Activated CD8-positive, alpha-beta memory T cell treated with anti-CD3 and anti-CD28 coated beads for 1 hour (primary cell): ENCODE measurements at regions not wholly inside any gene's neighbourhood (a gene's known extent, or its start where the extent isn't known, plus 50 kb on each side); places are given as distances from the start of the nearest gene placed in this dataset.
"Not testable (repeated sequence)": the region's sequence is repeated elsewhere in the genome, so short reads cannot be mapped to it uniquely, and the experiment has no call there.

Experiments
- DNase-seq, 2 donors: peaks; one replicate each; pipeline ENCODE4 v3.0.0-alpha.2; 2020; ENCODE audit warnings: low read depth in 1 of 2; ENCODE audit errors: extremely low read depth in 1 of 2

- DNase-seq: no peak
Measured at GRCh38 chr17:33871720-33872540, 383.2 kb upstream of the CCL2 start.

- no peak for DNase-seq
Measured at GRCh38 chr17:33873201-33873617, 381.9 kb upstream of the CCL2 start.

- DNase-seq: no peak
Measured at GRCh38 chr17:33874617-33875060, 380.4 kb upstream of the CCL2 start.

GRCh38 chr17:33875973-33876372, 379.1 kb upstream of the CCL2 start:
- DNase-seq: no peak

- not testable (repeated sequence) for DNase-seq
Measured at GRCh38 chr17:33882273-33882672, 372.8 kb upstream of the CCL2 start.

- not testable (repeated sequence) for DNase-seq
Measured at GRCh38 chr17:33882677-33883076, 372.4 kb upstream of the CCL2 start.

GRCh38 chr17:33888455-33888854, 366.6 kb upstream of the CCL2 start:
- no peak for DNase-seq

GRCh38 chr17:33889040-33889439, 366.0 kb upstream of the CCL2 start:
- DNase-seq: no peak

GRCh38 chr17:33889766-33890165, 365.3 kb upstream of the CCL2 start:
- no peak for DNase-seq

GRCh38 chr17:33892717-33893591, 362.1 kb upstream of the CCL2 start:
- DNase-seq: no peak

GRCh38 chr17:33895491-33895890, 359.6 kb upstream of the CCL2 start:
- DNase-seq: no peak

- no peak for DNase-seq
Measured at GRCh38 chr17:33896263-33896662, 358.8 kb upstream of the CCL2 start.

GRCh38 chr17:33901085-33901484, 354.0 kb upstream of the CCL2 start:
- DNase-seq: no peak

GRCh38 chr17:33902901-33903449, 352.1 kb upstream of the CCL2 start:
- no peak for DNase-seq

- no peak for DNase-seq
Measured at GRCh38 chr17:33904476-33904875, 350.6 kb upstream of the CCL2 start.

- DNase-seq: no peak
Measured at GRCh38 chr17:33905338-33905800, 349.7 kb upstream of the CCL2 start.

- no peak for DNase-seq
Measured at GRCh38 chr17:33908363-33909064, 346.6 kb upstream of the CCL2 start.

GRCh38 chr17:33910200-33910857, 344.8 kb upstream of the CCL2 start:
- no peak for DNase-seq

GRCh38 chr17:33914125-33914524, 341.0 kb upstream of the CCL2 start:
- DNase-seq: no peak

GRCh38 chr17:33922971-33923370, 332.1 kb upstream of the CCL2 start:
- DNase-seq: no peak
